NOMO-1 (cell line): ENCODE measurements at regions not wholly inside any gene's neighbourhood (a gene's known extent, or its start where the extent isn't known, plus 50 kb on each side); places are given as distances from the start of the nearest gene placed in this dataset.
"Not testable (repeated sequence)": the region's sequence is repeated elsewhere in the genome, so short reads cannot be mapped to it uniquely, and the experiment has no call there.

ENCODE experiments used
- DNase-seq, 2 experiments: peaks; one replicate each; lab custom pipeline; 2025; ENCODE audit not compliant: unreplicated experiment in 2 of 2; lab: John Stamatoyannopoulos, UW

GRCh38 chr20:29762620-29763019 lies 1494.8 kb upstream of the DEFB115 start:
- DNase-seq: no peak

GRCh38 chr20:29763821-29764511 lies 1493.5 kb upstream of the DEFB115 start:
- DNase-seq: no peak

GRCh38 chr20:29764922-29765610 lies 1492.4 kb upstream of the DEFB115 start:
- not testable (repeated sequence) for DNase-seq

GRCh38 chr20:29778033-29778432 lies 1479.4 kb upstream of the DEFB115 start:
- not testable (repeated sequence) for DNase-seq

GRCh38 chr20:29781217-29781616 lies 1476.2 kb upstream of the DEFB115 start:
- DNase-seq: not testable (repeated sequence)

- DNase-seq: not testable (repeated sequence)
Measured at GRCh38 chr20:29781891-29782290, 1475.6 kb upstream of the DEFB115 start.

- not testable (repeated sequence) for DNase-seq
Measured at GRCh38 chr20:29787456-29787855, 1470.0 kb upstream of the DEFB115 start.

- no peak for DNase-seq
Measured at GRCh38 chr20:29790510-29790909, 1467.0 kb upstream of the DEFB115 start.

GRCh38 chr20:29831508-29831907 lies 1426.0 kb upstream of the DEFB115 start:
- not testable (repeated sequence) for DNase-seq

- DNase-seq: not testable (repeated sequence)
Measured at GRCh38 chr20:29868014-29868413, 1389.5 kb upstream of the DEFB115 start.

- DNase-seq: not testable (repeated sequence)
Measured at GRCh38 chr20:29868688-29869087, 1388.8 kb upstream of the DEFB115 start.

- DNase-seq: not testable (repeated sequence)
Measured at GRCh38 chr20:29871816-29872215, 1385.6 kb upstream of the DEFB115 start.

GRCh38 chr20:29873946-29874345 lies 1383.5 kb upstream of the DEFB115 start:
- DNase-seq: peak in 1 of 2 experiments; percentile 15

GRCh38 chr20:29874476-29875202 lies 1382.8 kb upstream of the DEFB115 start:
- no peak for DNase-seq

GRCh38 chr20:29875321-29876083 lies 1382.0 kb upstream of the DEFB115 start:
- not testable (repeated sequence) for DNase-seq

GRCh38 chr20:29876084-29876910 lies 1381.2 kb upstream of the DEFB115 start:
- DNase-seq: not testable (repeated sequence)

- no peak for DNase-seq
Measured at GRCh38 chr20:29876911-29877285, 1380.6 kb upstream of the DEFB115 start.

GRCh38 chr20:29877411-29878280 lies 1379.8 kb upstream of the DEFB115 start:
- DNase-seq: not testable (repeated sequence)

GRCh38 chr20:29878281-29878741 lies 1379.2 kb upstream of the DEFB115 start:
- DNase-seq: no peak
